ACHN (cell line): ENCODE measurements at regions not wholly inside any gene's neighbourhood (a gene's known extent, or its start where the extent isn't known, plus 50 kb on each side); places are given as distances from the start of the nearest gene placed in this dataset.

Source experiments
- DNase-seq: peaks from one replicate; pipeline ENCODE4 v3.0.0-alpha.2; 2015
- in situ Hi-C: cut with HindIII; loops from 2 replicates; pipeline ENCODE4 v1.10.0; 2017; ENCODE audit warnings: low sequenced_read_pairs, low pct_ligation_motif_present, low pct_unique_long_range_greater_than_20kb

- in situ Hi-C loops = no loop called here
- no peak for DNase-seq
Measured at GRCh38 chr6:168231393-168231957, 88.1 kb downstream of the DACT2 start.

DNA sequence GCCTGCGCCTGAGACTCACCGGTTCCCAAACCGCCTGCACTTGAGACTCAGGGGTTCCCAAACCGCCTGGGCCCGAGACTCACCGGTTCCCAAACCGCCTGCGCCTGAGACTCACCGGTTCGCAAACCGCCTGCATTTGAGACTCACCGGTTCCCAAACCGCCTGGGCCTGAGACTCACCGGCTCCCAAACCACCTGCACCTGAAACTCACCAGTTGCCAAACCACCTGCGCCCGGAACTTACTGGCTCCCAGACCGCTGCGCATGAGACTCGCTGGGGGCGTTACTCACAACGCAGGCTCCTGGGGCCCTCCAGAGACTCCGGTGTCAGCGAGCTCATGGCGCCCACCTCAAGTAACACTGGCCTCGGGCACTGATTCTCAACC, 90.2 kb downstream of the DACT2 start:
- in situ Hi-C loops = no loop called here
- no peak for DNase-seq

GRCh38 chr6:168228676-168229367, 90.8 kb downstream of the DACT2 start:
- in situ Hi-C loops = no loop called here
- DNase-seq = no peak

GRCh38 chr6:168227840-168228239, 91.7 kb downstream of the DACT2 start:
- in situ Hi-C loops = no loop called here
- DNase-seq = no peak

GRCh38 chr6:168226902-168227318, 92.7 kb downstream of the DACT2 start:
- DNase-seq = no peak
- in situ Hi-C loops = no loop called here

GRCh38 chr6:168226061-168226752, 93.4 kb downstream of the DACT2 start:
- DNase-seq = no peak
- in situ Hi-C loops = no loop called here

GRCh38 chr6:168225471-168225911, 94.1 kb downstream of the DACT2 start:
- no peak for DNase-seq
- in situ Hi-C loops = no loop called here

- in situ Hi-C loops = no loop called here
Measured at GRCh38 chr6:168223755-168224154, 95.8 kb downstream of the DACT2 start.

DNA sequence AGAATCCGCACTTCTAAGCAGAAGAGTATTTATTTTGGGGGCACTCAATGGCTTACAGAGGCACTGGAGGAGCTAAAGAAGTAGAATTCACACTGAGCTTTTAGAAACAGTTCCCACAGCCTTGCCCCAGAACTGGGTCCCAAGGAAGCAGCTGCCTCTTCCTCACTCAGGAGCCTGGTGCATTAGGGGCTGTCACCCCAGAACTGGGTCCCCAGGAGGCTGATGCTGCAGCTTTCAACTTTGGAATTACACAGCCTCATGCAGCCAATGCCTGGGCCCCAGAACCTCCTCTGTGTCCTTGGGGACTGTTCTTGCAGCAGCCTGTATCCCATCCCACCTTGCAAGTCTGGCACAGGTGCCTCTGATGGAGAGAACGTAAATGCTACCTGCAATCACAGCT, 96.4 kb downstream of the DACT2 start:
- in situ Hi-C loops = no loop called here

More at GRCh38 chr6:168223755-168224154, 95.8 kb downstream of the DACT2 start:
- DNase-seq = no peak

GRCh38 chr6:168222115-168223043, 97.2 kb downstream of the DACT2 start:
- in situ Hi-C loops = no loop called here
- DNase-seq = no peak

More for the DNA sequence above, 96.4 kb downstream of the DACT2 start:
- DNase-seq = no peak

DNA sequence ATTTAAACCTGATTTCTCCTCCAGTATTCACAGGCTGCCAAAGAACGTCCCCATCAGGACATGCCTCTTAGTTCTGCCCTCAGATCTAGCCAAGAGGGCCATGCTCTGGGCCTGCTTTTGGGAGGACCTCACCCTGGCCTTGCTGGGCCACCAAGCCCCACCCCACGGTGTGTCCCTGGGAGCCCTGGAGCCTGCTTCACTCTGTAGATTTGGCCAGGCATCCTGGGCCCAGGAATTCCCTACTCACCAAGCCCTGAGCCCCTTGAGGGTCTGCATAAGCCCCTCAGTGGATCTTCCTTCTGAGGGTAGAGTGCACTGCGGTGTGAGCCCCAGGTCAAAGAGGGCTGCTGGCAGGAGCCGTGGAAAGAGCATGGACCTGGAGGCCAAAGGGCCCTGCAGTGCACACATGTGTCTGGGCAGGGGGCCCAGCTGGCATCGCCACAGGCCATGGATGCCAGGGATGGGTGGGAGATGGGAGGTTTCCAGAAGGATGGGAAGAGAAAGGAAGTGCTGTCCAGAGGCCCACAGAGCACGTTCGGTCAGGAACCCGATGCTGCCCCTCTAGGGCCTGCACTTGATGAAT, 98.0 kb downstream of the DACT2 start:
- in situ Hi-C loops = no loop called here
- no peak for DNase-seq

DNA sequence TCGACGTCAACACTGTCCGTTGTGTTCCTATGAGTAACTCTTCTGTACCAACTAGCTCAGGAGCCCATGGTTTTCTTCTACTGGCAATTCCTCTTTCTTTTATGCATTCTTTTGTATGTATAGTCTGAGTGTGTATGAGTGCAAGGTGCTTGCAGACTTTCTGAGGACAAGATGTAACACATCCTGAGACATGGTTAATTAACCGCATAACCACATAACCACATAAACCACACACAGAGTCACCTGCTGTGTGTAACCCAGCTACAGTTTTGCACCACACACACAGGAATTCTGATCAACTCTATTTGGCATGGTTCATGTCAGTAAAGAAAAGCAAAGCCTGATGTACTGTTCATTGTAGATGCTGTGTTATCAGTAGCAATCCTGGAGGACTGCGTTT, 98.6 kb downstream of the DACT2 start:
- peak; percentile 29 for DNase-seq
- in situ Hi-C loops = no loop called here

GRCh38 chr6:168219804-168220203, 99.8 kb downstream of the DACT2 start:
- in situ Hi-C loops = no loop called here

GRCh38 chr6:168218785-168219566, 100.6 kb downstream of the DACT2 start:
- in situ Hi-C loops = no loop called here
- DNase-seq = no peak

More at GRCh38 chr6:168219804-168220203, 99.8 kb downstream of the DACT2 start:
- DNase-seq = no peak

DNA sequence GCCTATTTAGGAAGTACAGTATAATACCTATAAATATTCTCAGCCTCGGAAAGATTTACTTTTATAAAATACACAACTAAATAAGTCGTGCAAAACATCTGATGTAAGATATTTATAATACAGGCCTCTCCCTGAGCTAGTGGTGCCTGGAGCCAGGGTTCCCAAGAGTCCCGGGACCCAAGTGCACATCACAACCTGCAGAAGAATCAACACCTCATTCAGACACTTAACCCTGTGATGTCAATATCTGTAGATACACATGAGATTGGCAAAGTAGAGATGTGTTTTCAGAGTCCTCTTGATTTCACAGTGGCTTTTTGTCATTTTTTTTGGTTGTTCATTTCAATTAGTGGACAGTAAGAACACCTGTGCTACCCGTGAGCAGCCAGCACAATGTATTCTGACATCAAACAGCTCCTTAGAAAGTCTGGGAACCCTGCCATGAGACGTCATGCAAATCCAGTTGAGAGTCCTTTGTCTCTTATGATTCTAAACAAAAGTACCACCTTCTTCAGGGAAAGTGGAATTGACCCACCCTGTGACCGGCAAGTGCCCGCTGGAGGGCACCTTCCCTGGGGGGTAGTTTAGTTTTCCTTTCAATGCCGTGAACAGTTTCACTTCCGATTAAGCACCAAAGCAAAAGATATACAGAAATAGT, 101.6 kb downstream of the DACT2 start:
- DNase-seq = no peak
- in situ Hi-C loops = no loop called here

DNA sequence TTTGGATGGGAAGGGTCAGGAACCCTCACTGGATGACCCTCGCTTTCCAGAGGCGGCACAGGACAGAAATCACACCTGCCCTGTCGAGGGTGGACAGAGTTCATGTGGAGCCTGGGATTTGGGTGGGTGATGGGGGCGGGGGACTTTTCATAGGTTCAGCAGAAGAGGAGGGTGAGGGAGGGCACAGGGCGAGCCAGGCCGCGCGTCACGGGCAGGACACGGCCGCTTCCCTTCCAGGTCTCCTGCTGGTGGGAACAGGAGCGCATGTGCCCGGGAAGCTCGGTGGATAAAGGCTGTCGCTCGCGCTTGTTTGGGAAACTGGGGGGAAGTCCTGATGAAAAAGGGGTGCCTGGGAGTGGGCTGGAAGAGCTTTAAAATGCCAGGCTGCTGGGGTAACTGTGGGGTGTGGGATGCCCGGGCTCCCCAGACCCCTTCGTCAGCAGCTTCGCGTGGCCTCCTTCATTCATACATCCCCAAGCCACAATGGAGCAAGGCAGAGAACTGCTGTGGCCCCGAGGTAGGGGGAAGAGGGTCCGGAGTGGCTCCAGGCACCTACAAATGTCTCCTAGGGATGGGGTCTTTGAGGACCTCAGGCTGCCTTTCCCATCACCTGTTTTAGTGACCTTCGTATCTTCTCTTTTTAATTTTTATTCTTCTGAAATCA, 102.2 kb downstream of the DACT2 start:
- DNase-seq = no peak
- in situ Hi-C loops = no loop called here

DNA sequence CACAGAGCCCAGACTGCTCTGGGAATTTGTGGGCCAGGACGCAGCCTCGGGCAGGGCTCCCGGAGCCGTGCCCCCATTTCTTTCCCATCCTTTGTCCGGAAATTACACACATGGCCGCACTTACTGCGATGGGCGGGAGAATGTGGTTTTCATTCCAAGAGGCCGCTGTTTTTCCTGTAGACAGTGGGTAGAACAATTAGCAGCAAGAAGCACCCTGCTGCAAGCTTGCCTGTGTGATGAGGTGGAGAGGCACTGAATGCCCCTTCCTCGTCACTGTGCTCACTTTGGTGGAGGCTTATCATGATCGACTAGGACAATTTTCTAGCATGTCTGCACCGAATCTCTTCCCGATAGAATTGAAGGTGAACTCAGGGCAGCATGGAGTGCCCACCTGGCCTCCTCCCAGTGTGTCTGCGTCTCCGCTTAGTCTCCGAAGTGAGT, 102.8 kb downstream of the DACT2 start:
- in situ Hi-C loops = no loop called here
- DNase-seq = no peak
